ENCODE measurements at regions not wholly inside any gene's neighbourhood (a gene's known extent, or its start where the extent isn't known, plus 50 kb on each side); places are given as distances from the start of the nearest gene placed in this dataset.

- no peak overlapping the region for H3K4me3 ChIP-seq (ENCODE audit: low read length)
- no peak for TF ChIP-seq CTCF (conservative IDR thresholded peaks at IDR 0.05; ENCODE audit: low read depth, low read length)
- DNase-seq (ENCODE audit: low read depth), result no peak
Observed at GRCh38 chr13:86692291-86692690, 893.1 kb upstream of the SLITRK6 start.

- TF ChIP-seq CTCF (conservative IDR thresholded peaks at IDR 0.05; ENCODE audit: low read depth, low read length), result no peak
- no peak overlapping the region for H3K4me3 ChIP-seq (ENCODE audit: low read length)
- DNase-seq (ENCODE audit: low read depth), result no peak
Observed at GRCh38 chr13:86710013-86710412, 910.8 kb upstream of the SLITRK6 start.

GRCh38 chr13:86710896-86711295, 911.7 kb upstream of the SLITRK6 start:
- no peak overlapping the region for H3K4me3 ChIP-seq (ENCODE audit: low read length)
- TF ChIP-seq CTCF (conservative IDR thresholded peaks at IDR 0.05; ENCODE audit: low read depth, low read length), result no peak
- no peak for DNase-seq (ENCODE audit: low read depth)

GRCh38 chr13:86714495-86714894, 915.3 kb upstream of the SLITRK6 start:
- no peak overlapping the region for H3K4me3 ChIP-seq (ENCODE audit: low read length)
- no peak for TF ChIP-seq CTCF (conservative IDR thresholded peaks at IDR 0.05; ENCODE audit: low read depth, low read length)
- no peak for DNase-seq (ENCODE audit: low read depth)

GRCh38 chr13:86725105-86725504, 925.9 kb upstream of the SLITRK6 start:
- no peak overlapping the region for H3K4me3 ChIP-seq (ENCODE audit: low read length)
- peak; percentile 18 for TF ChIP-seq CTCF (conservative IDR thresholded peaks at IDR 0.05; ENCODE audit: low read depth, low read length)
- DNase-seq (ENCODE audit: low read depth), result no peak

GRCh38 chr13:86729206-86729605, 930.0 kb upstream of the SLITRK6 start:
- DNase-seq (ENCODE audit: low read depth), result no peak
- H3K4me3 ChIP-seq (ENCODE audit: low read length), result no peak overlapping the region
- no peak for TF ChIP-seq CTCF (conservative IDR thresholded peaks at IDR 0.05; ENCODE audit: low read depth, low read length)

- TF ChIP-seq CTCF (conservative IDR thresholded peaks at IDR 0.05; ENCODE audit: low read depth, low read length), result no peak
- DNase-seq (ENCODE audit: low read depth), result no peak
Observed at GRCh38 chr13:86731987-86732386, 932.8 kb upstream of the SLITRK6 start.

More at GRCh38 chr13:86731987-86732386, 932.8 kb upstream of the SLITRK6 start:
- H3K4me3 ChIP-seq (ENCODE audit: low read length), result no peak overlapping the region

Data from retinal pigment epithelial cell (primary cell).